RKO (cell line): ENCODE measurements at regions not wholly inside any gene's neighbourhood (a gene's known extent, or its start where the extent isn't known, plus 50 kb on each side); places are given as distances from the start of the nearest gene placed in this dataset.

Experiments
- DNase-seq: peaks from one replicate; pipeline ENCODE4 v3.0.0-alpha.2; 2016; ENCODE audit warnings: low spot score

DNA sequence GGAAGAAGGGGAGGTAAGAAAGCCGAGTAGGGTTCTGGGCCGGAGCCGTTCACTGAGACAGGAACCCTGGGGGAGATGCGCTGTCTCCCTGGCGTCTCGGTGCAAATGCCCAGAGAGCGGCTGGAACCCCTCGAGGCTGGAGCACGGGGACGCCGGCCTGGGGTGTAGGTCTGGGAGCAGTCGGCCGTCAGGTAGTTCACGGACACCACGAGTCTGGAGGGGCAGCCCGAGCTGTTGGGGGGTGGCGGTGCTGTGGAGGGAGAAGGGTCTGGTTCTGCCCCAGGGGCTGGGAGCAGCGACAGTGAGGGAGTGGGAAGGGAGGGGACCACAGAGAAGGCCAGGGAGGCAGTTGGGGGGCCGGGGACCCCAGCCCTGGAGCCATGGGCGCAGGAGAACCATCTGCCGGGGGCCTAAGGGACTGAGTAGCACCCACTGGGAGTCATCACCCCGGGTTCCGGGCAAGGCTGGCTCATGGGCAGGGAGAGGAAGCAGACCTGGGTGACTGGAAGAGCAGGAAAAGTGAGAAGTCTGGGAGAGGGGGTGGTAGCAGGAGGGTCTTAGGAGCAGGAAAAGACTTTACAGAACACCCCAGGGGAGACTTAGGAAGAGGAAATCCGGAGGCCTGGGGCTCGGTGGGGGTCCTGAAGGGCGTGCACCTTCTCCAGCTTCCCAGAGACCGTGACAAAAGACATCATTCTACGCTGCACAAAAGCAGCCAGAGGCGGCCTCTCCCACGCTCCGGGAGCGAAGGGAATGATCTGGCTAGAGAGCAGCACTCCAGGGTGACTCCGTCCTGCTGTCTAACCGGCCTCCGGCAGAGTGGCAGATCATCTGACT is 173.1 kb upstream of the SOX1 start:
- DNase-seq, result no peak

DNA sequence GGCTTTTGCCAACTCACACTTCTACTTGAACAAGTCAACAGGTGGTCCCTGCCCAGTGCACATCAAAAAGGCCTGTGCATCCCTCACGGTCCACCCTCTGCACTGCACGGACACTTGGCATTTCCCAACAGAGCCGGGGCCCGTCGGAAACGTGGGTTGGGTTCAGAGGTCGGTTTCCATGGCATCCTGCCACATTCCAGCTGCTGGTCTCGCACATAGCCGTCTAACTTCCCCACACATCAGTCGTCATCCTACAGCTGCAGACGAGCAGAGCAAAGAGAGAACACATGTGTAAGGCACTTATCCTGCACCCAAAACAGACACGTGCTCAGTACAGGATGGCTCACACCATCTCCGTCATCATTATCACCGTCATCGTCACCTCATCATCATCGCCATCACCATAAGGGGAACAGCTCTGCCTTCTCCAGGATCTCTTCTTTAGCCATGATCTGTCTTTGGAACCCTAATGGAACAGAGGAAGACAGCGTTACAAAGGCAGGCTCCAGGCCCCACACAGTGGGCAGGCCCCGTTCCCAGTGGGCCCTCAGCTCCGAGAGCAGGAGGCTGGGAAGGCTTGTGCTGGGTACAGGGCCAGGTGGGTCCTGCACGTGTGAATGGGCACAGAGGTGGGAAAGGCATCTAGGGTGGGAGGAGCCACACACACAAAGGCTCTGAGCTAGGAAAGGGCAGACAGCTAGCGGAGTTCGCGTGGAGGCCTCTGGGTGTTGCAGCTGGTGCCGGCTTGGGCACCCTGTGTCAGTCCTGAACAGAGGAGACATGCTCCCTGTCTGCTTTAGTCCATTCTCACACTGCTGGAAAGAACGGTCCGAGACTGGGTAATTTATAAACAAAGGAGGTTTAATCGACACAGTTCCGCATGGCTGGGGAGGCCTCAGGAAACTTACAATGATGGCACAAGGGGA is 170.8 kb upstream of the SOX1 start:
- no peak for DNase-seq

GRCh38 chr13:111897178-111897845 is 169.6 kb upstream of the SOX1 start:
- DNase-seq, result no peak

DNA sequence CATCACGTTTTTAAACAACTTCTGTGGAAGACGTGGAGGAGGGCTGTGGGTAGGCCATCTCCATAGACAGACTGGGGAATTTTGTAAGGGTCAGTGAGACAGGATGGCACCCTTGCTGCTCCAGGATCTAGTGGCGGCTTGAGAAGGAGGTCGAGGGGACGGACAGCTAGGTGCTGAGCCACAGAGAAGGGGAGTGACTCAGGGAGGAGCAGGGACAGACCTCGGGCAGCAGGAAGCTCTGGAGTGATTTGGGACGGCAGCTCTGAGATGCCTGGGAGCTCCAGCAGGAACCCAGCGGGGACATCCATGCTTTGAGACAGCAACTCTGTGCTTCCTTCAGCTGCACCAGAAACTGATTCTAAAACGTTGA is 169.1 kb upstream of the SOX1 start:
- DNase-seq, result no peak

GRCh38 chr13:111898956-111899713 is 167.8 kb upstream of the SOX1 start:
- no peak for DNase-seq

- DNase-seq, result no peak
These were observed 167.1 kb upstream of the SOX1 start for GRCh38 chr13:111899714-111900389.

GRCh38 chr13:111900390-111901131 is 166.4 kb upstream of the SOX1 start:
- no peak for DNase-seq

- no peak for DNase-seq
These were observed 165.6 kb upstream of the SOX1 start for GRCh38 chr13:111901267-111901915.

GRCh38 chr13:111902726-111903125 is 164.2 kb upstream of the SOX1 start:
- DNase-seq, result no peak

DNA sequence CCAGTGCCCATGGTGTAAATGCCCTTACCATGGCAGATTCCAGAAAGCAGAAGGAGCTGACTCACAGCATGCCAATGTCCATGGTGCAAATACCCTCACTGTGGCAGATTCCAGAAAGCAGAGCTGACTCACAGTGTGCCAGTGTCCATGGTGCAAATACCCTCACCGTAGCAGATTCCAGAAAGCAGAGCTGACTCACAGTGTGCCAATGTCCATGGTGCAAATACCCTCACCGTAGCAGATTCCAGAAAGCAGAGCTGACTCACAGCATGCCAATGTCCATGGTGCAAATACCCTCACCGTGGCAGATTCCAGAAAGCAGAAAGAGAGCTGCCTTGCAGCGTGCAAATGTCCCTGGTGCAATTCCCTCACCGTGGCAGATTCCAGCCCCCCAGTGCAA is 163.8 kb upstream of the SOX1 start:
- no peak for DNase-seq

- DNase-seq, result no peak
These were observed 162.8 kb upstream of the SOX1 start for GRCh38 chr13:111904166-111904565.

- DNase-seq, result no peak
These were observed 162.0 kb upstream of the SOX1 start for GRCh38 chr13:111904701-111905608.

- no peak for DNase-seq
These were observed 161.4 kb upstream of the SOX1 start for GRCh38 chr13:111905609-111905945.

- no peak for DNase-seq
These were observed 160.6 kb upstream of the SOX1 start for GRCh38 chr13:111906306-111906705.

DNA sequence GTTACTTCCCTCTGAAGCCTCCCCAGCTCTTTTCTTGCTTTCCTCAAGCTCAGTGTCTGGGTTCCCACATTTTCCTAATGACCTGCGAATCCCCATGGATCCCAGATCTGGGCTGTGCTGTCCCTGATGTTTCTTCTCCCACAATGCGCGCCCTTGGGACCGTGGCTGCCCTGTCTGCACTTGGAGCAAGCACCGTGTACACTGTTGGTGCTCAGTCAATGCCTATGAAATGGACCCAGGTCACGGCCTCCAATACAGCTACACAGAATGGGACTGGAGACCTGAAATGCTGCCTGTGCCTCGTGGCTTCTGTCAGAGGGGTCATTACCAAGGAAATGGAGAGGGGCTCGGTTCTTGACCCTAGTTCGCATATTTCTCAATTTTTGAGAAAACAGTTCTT is 160.1 kb upstream of the SOX1 start:
- DNase-seq, result no peak

GRCh38 chr13:111907341-111907880 is 159.5 kb upstream of the SOX1 start:
- DNase-seq, result no peak

DNA sequence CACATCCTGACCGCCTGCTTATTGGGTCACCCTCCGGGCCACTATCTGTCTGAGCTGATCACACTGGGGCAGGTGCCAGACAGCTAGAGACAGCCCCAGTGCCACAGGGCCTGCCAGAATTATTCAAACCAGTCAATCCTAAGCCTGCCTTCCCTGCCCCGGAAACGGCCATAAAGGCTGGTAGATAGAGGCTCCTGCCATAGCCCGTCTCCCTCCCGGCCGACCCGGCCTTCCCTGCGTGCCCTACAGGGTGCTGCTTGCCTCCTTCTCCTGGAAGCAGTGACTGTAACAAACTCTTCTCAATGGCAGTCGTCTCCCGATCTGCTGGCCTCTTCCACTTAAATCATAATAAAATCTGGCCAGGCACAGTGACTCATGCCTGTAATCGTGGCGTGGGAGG is 158.6 kb upstream of the SOX1 start:
- DNase-seq, result no peak

GRCh38 chr13:111908981-111909380 is 158.0 kb upstream of the SOX1 start:
- no peak for DNase-seq

DNA sequence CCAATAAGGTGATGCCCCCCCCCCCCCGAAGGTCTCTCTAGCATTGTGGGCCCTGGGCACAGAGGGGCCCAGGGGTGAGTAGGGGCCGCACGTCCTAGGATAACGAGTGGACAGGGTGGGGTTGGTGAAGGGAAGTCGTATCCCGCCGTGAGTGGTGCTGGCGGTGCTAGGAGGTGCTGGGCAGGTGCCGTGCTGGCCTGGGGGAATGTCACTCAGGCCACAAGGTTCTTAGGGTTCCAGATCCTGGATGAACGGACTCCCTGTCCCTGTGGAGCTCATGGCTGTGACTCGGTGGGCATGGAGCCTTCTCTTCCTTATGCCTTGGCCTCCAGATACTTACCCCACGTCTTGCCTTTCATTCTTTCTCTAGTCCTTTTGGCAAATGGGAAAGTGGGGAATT is 157.4 kb upstream of the SOX1 start:
- DNase-seq, result no peak
